Effector memory CD8-positive, alpha-beta T cell (primary cell): ENCODE measurements at regions not wholly inside any gene's neighbourhood (a gene's known extent, or its start where the extent isn't known, plus 50 kb on each side); places are given as distances from the start of the nearest gene placed in this dataset.
"Not testable (repeated sequence)": the region's sequence is repeated elsewhere in the genome, so short reads cannot be mapped to it uniquely, and the experiment has no call there.

ENCODE experiments used
- ATAC-seq: fragments of 150-1000 bp; cut with Tn5 transposase; replicated peaks from 2 replicates; pipeline ENCODE4 v1.10.0; 2021; ENCODE audit warnings: mild to moderate bottlenecking, moderate library complexity
- DNase-seq, 3 experiments: peaks; one replicate each; pipeline ENCODE4 v3.0.0; 2021
- H3K27ac Mint-ChIP-seq, 2 donors: one replicate each; pipeline ENCODE4 v1.8.0; 2022; ENCODE audit warnings: mild to moderate bottlenecking in 2 of 2, mixed read lengths in 2 of 2, moderate library complexity in 2 of 2
- H3K27me3 Mint-ChIP-seq, 2 donors: one replicate each; pipeline ENCODE4 v1.8.0; 2022; ENCODE audit warnings: mixed read lengths in 2 of 2
- H3K36me3 Mint-ChIP-seq: one replicate; pipeline ENCODE4 v1.8.0; 2022; ENCODE audit warnings: mild to moderate bottlenecking, moderate library complexity, mixed read lengths; ENCODE audit not compliant: insufficient read depth
- H3K4me1 Mint-ChIP-seq, 2 donors: one replicate each; pipeline ENCODE4 v1.8.0; 2022; ENCODE audit warnings: low read depth in 2 of 2, mixed read lengths in 2 of 2
- H3K4me3 Mint-ChIP-seq, 2 donors: one replicate each; pipeline ENCODE4 v1.8.0; 2022; ENCODE audit warnings: mild to moderate bottlenecking in 2 of 2, mixed read lengths in 2 of 2, moderate library complexity in 2 of 2
- H3K9me3 Mint-ChIP-seq, 2 donors: one replicate each; pipeline ENCODE4 v1.8.0; 2022; ENCODE audit warnings: mixed read lengths in 2 of 2

GRCh38 chr3:36149447-36149865, 230.8 kb upstream of the STAC start:
- Mint-ChIP-seq H3K27me3 (no peaks in the 10 kb centered on the region), H3K27ac (no peak overlapping the region), H3K4me3 (no peak overlapping the region), H3K36me3 (no peaks in the 10 kb centered on the region), H3K9me3 (peaks cover 6 to 21% of the 10 kb centered on the region in 2 donors), H3K4me1 (no peaks in the 10 kb centered on the region)
- ATAC-seq: no peak
- no peak for DNase-seq

- H3K27me3 Mint-ChIP-seq: no peaks in the 10 kb centered on the region
- peaks cover 0 to 7% of the 10 kb centered on the region in 2 donors for H3K9me3 Mint-ChIP-seq
- no peaks in the 10 kb centered on the region for H3K4me1 Mint-ChIP-seq
- ATAC-seq (no peak), DNase-seq (no peak)
- H3K36me3 Mint-ChIP-seq: no peaks in the 10 kb centered on the region
- H3K27ac Mint-ChIP-seq: no peak overlapping the region
- no peak overlapping the region for H3K4me3 Mint-ChIP-seq
Measured at GRCh38 chr3:36155515-36155914, 224.8 kb upstream of the STAC start.

- no peak for DNase-seq
- no peaks in the 10 kb centered on the region for H3K36me3 Mint-ChIP-seq
- no peak overlapping the region for H3K4me3 Mint-ChIP-seq
- H3K4me1 Mint-ChIP-seq: no peaks in the 10 kb centered on the region
- ATAC-seq: no peak
- H3K27me3 Mint-ChIP-seq: no peaks in the 10 kb centered on the region
- peaks cover 0 to 11% of the 10 kb centered on the region in 2 donors for H3K9me3 Mint-ChIP-seq
- H3K27ac Mint-ChIP-seq: no peak overlapping the region
Measured at GRCh38 chr3:36164400-36164799, 215.9 kb upstream of the STAC start.

- H3K27me3 Mint-ChIP-seq: no peaks in the 10 kb centered on the region
- H3K4me3 Mint-ChIP-seq: no peak overlapping the region
- ATAC-seq: no peak
Measured at GRCh38 chr3:36165509-36166290, 214.6 kb upstream of the STAC start.

GRCh38 chr3:36166477-36166876, 213.8 kb upstream of the STAC start:
- Mint-ChIP-seq H3K27me3 (no peaks in the 10 kb centered on the region), H3K9me3 (peaks cover 0 to 11% of the 10 kb centered on the region in 2 donors), H3K4me1 (no peaks in the 10 kb centered on the region)

More at GRCh38 chr3:36165509-36166290, 214.6 kb upstream of the STAC start:
- H3K9me3 Mint-ChIP-seq: peaks cover 0 to 11% of the 10 kb centered on the region in 2 donors
- DNase-seq: no peak
- no peaks in the 10 kb centered on the region for H3K36me3 Mint-ChIP-seq
- no peaks in the 10 kb centered on the region for H3K4me1 Mint-ChIP-seq
- H3K27ac Mint-ChIP-seq: no peak overlapping the region

GRCh38 chr3:36172699-36173098, 207.6 kb upstream of the STAC start:
- Mint-ChIP-seq H3K27ac (no peak overlapping the region), H3K27me3 (no peaks in the 10 kb centered on the region), H3K9me3 (peaks cover 3 to 10% of the 10 kb centered on the region in 2 donors), H3K4me3 (no peak overlapping the region), H3K4me1 (no peaks in the 10 kb centered on the region), H3K36me3 (no peaks in the 10 kb centered on the region)
- DNase-seq (no peak), ATAC-seq (no peak)

More at GRCh38 chr3:36166477-36166876, 213.8 kb upstream of the STAC start:
- DNase-seq (no peak), ATAC-seq (no peak)
- Mint-ChIP-seq H3K27ac (no peak overlapping the region), H3K36me3 (no peaks in the 10 kb centered on the region), H3K4me3 (no peak overlapping the region)

- H3K27ac Mint-ChIP-seq: no peak overlapping the region
- peaks cover 3 to 13% of the 10 kb centered on the region in 2 donors for H3K9me3 Mint-ChIP-seq
- no peaks in the 10 kb centered on the region for H3K36me3 Mint-ChIP-seq
- no peak overlapping the region for H3K4me3 Mint-ChIP-seq
- DNase-seq: no peak
- no peaks in the 10 kb centered on the region for H3K27me3 Mint-ChIP-seq
- H3K4me1 Mint-ChIP-seq: no peaks in the 10 kb centered on the region
- no peak for ATAC-seq
Measured at GRCh38 chr3:36175113-36175812, 205.0 kb upstream of the STAC start.

- DNase-seq: no peak
- Mint-ChIP-seq H3K4me3 (no peak overlapping the region), H3K4me1 (no peaks in the 10 kb centered on the region), H3K9me3 (peaks cover 3 to 13% of the 10 kb centered on the region in 2 donors), H3K27ac (no peak overlapping the region), H3K36me3 (no peaks in the 10 kb centered on the region), H3K27me3 (no peaks in the 10 kb centered on the region)
- ATAC-seq: no peak
Measured at GRCh38 chr3:36175916-36176461, 204.3 kb upstream of the STAC start.

GRCh38 chr3:36178018-36178417, 202.3 kb upstream of the STAC start:
- no peaks in the 10 kb centered on the region for H3K4me1 Mint-ChIP-seq
- no peak overlapping the region for H3K27ac Mint-ChIP-seq
- no peaks in the 10 kb centered on the region for H3K36me3 Mint-ChIP-seq

GRCh38 chr3:36182024-36182423, 198.3 kb upstream of the STAC start:
- no peaks in the 10 kb centered on the region for H3K4me1 Mint-ChIP-seq
- ATAC-seq: no peak
- no peaks in the 10 kb centered on the region for H3K36me3 Mint-ChIP-seq
- no peaks in the 10 kb centered on the region for H3K27me3 Mint-ChIP-seq
- no peak overlapping the region for H3K4me3 Mint-ChIP-seq
- peaks cover 2 to 19% of the 10 kb centered on the region in 2 donors for H3K9me3 Mint-ChIP-seq
- DNase-seq: no peak
- no peak overlapping the region for H3K27ac Mint-ChIP-seq

More at GRCh38 chr3:36178018-36178417, 202.3 kb upstream of the STAC start:
- no peaks in the 10 kb centered on the region for H3K27me3 Mint-ChIP-seq
- peaks cover 5 to 25% of the 10 kb centered on the region in 2 donors for H3K9me3 Mint-ChIP-seq
- no peak for DNase-seq
- ATAC-seq: no peak
- no peak overlapping the region for H3K4me3 Mint-ChIP-seq

GRCh38 chr3:36187197-36187596, 193.1 kb upstream of the STAC start:
- not testable (repeated sequence) for ATAC-seq, H3K27ac Mint-ChIP-seq, H3K36me3 Mint-ChIP-seq, H3K4me1 Mint-ChIP-seq, H3K4me3 Mint-ChIP-seq, H3K27me3 Mint-ChIP-seq, DNase-seq
- H3K9me3 Mint-ChIP-seq: peaks cover 9 to 20% of the 10 kb centered on the region in 2 donors

GRCh38 chr3:36192901-36193300, 187.4 kb upstream of the STAC start:
- no peak for ATAC-seq
- no peaks in the 10 kb centered on the region for H3K4me1 Mint-ChIP-seq
- no peaks in the 10 kb centered on the region for H3K36me3 Mint-ChIP-seq
- no peak overlapping the region for H3K4me3 Mint-ChIP-seq
- H3K27me3 Mint-ChIP-seq: no peaks in the 10 kb centered on the region
- H3K9me3 Mint-ChIP-seq: peaks cover 17 to 31% of the 10 kb centered on the region in 2 donors
- no peak overlapping the region for H3K27ac Mint-ChIP-seq
- DNase-seq: no peak

- H3K27ac Mint-ChIP-seq: no peak overlapping the region
- H3K4me1 Mint-ChIP-seq: no peaks in the 10 kb centered on the region
- H3K36me3 Mint-ChIP-seq: no peaks in the 10 kb centered on the region
- ATAC-seq (no peak), DNase-seq (no peak)
- no peak overlapping the region for H3K4me3 Mint-ChIP-seq
- H3K27me3 Mint-ChIP-seq: no peaks in the 10 kb centered on the region
- peaks cover 17 to 36% of the 10 kb centered on the region in 2 donors for H3K9me3 Mint-ChIP-seq
Measured at GRCh38 chr3:36193448-36193847, 186.9 kb upstream of the STAC start.

GRCh38 chr3:36196058-36196457, 184.2 kb upstream of the STAC start:
- Mint-ChIP-seq H3K27me3 (no peaks in the 10 kb centered on the region), H3K4me1 (no peaks in the 10 kb centered on the region), H3K36me3 (no peaks in the 10 kb centered on the region), H3K9me3 (peaks cover 11 to 26% of the 10 kb centered on the region in 2 donors), H3K4me3 (no peak overlapping the region), H3K27ac (no peak overlapping the region)
- DNase-seq (no peak), ATAC-seq (no peak)
